Epithelial cell of esophagus (primary cell): ENCODE measurements at regions not wholly inside any gene's neighbourhood (a gene's known extent, or its start where the extent isn't known, plus 50 kb on each side); places are given as distances from the start of the nearest gene placed in this dataset.
"Not testable (repeated sequence)": the region's sequence is repeated elsewhere in the genome, so short reads cannot be mapped to it uniquely, and the experiment has no call there.

ENCODE experiments used
- DNase-seq: peaks from one replicate; pipeline ENCODE4 v3.0.0; 2010; ENCODE audit warnings: low read depth
- H3K4me3 ChIP-seq: 2 replicates; pipeline ENCODE4 v1.5.1; 2011; ENCODE audit warnings: mild to moderate bottlenecking, low read length, control low read depth
- CTCF ChIP-seq: IDR thresholded peaks from 2 replicates; pipeline ENCODE4 v1.5.1; 2011; ENCODE audit warnings: low read depth, mild to moderate bottlenecking, low read length, control low read depth, inconsistent platforms; ENCODE audit not compliant: insufficient read depth; ENCODE audit errors: missing control alignments

GRCh38 chr15:46091860-46092450, 457.1 kb downstream of the SQOR start:
- peak; percentile 27 for DNase-seq
- peak; percentile 39 for TF ChIP-seq CTCF
- no peak overlapping the region for H3K4me3 ChIP-seq

GRCh38 chr15:46098006-46098405, 463.2 kb downstream of the SQOR start:
- DNase-seq, result not testable (repeated sequence)

GRCh38 chr15:46110755-46111154, 475.9 kb downstream of the SQOR start:
- DNase-seq, result no peak
- no peak overlapping the region for H3K4me3 ChIP-seq
- TF ChIP-seq CTCF, result no peak

More at GRCh38 chr15:46098006-46098405, 463.2 kb downstream of the SQOR start:
- not testable (repeated sequence) for H3K4me3 ChIP-seq

GRCh38 chr15:46111730-46112129, 476.9 kb downstream of the SQOR start:
- DNase-seq, result no peak
- no peak for TF ChIP-seq CTCF

GRCh38 chr15:46117071-46117470, 482.2 kb downstream of the SQOR start:
- H3K4me3 ChIP-seq, result no peak overlapping the region
- no peak for TF ChIP-seq CTCF
- no peak for DNase-seq

More at GRCh38 chr15:46111730-46112129, 476.9 kb downstream of the SQOR start:
- H3K4me3 ChIP-seq, result no peak overlapping the region

GRCh38 chr15:46120713-46121112, 485.9 kb downstream of the SQOR start:
- DNase-seq, result no peak
- no peak for TF ChIP-seq CTCF
- H3K4me3 ChIP-seq, result no peak overlapping the region

GRCh38 chr15:46121441-46121840, 486.6 kb downstream of the SQOR start:
- H3K4me3 ChIP-seq, result no peak overlapping the region
- no peak for TF ChIP-seq CTCF
- no peak for DNase-seq
